Dedifferentiated amniotic fluid mesenchymal stem cell (primary cell): ENCODE measurements at regions not wholly inside any gene's neighbourhood (a gene's known extent, or its start where the extent isn't known, plus 50 kb on each side); places are given as distances from the start of the nearest gene placed in this dataset.
"Not testable (repeated sequence)": the region's sequence is repeated elsewhere in the genome, so short reads cannot be mapped to it uniquely, and the experiment has no call there.

Source experiments
- DNase-seq: peaks from one replicate; pipeline ENCODE4 v3.0.0-alpha.2; 2016; ENCODE audit errors: extremely low spot score

DNA sequence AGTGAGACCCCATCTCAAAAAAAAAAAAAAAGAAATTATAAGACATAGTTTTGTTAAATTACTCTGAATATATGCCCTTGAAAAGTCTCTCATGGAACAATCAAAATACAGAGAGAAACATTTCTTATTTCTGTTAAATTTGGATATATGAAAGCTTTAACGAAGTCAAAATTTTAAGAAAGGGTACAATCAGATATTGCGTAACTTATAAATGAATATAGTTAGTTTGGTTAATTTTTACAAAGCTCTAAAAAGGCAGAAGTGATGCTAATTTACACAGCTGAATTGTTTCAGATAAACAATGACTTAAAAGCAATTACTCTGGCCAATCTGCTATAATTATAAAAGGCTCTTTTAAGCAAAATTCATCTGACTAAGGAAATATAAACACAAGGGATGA is 611.6 kb upstream of the CCDC179 start:
- no peak for DNase-seq

DNA sequence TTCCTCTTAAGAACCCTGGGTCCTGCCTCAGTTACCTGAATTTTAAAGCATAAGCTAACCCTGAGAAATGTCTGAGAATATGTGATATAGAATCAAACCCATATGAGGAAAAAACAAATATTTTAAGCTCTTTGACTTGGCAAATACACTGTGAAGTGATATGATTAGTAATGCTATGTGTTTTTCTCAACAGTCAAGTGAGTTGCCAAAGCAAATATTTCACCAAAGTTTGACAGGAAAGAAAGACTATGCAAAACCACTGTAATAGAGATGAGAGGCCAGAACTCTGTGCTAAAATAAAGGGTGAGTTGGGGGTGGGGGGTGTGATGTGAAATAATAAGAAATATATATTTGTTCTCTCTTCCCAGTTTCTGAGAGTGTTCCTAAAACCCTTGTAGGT is 613.5 kb upstream of the CCDC179 start:
- DNase-seq, result peak; percentile 70

DNA sequence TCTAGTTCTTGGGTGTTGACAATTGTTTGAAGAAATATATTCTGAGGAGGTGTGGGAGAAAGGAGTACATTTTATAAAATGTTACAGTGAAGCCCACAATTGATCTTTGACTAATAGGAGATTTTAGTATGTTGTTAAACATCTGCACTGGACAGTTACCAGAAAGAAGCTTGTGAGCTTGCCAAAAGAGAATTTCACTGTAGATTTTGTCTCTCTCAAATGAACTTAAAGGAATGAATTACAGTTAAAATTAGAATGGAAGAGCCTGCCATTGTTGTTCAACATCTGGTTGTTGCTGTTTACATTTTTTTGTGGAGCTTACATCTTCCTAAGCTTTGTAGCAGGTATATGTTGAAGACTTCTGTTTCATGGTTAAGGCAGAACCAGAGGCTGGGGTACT is 620.5 kb upstream of the CCDC179 start:
- DNase-seq, result no peak

DNA sequence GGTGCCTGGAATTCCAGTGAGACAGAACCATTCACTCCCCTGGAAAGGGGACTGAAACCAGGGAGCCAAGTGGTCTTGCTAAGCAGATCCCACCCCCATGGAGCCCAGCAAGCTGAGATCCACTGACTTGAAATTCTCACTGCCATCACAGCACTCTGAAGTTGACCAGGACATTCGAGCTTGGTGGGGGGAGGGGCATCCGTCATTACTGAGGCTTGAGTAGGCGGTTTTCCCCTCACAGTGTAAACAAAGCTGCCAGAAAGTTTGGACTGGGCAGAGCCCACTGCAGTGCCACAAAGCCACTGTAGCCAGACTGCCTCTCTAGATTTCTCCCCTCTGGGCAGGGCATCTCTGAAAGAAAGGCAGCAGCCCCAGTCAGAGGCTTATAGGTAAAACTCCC is 623.9 kb upstream of the CCDC179 start:
- DNase-seq, result not testable (repeated sequence)

DNA sequence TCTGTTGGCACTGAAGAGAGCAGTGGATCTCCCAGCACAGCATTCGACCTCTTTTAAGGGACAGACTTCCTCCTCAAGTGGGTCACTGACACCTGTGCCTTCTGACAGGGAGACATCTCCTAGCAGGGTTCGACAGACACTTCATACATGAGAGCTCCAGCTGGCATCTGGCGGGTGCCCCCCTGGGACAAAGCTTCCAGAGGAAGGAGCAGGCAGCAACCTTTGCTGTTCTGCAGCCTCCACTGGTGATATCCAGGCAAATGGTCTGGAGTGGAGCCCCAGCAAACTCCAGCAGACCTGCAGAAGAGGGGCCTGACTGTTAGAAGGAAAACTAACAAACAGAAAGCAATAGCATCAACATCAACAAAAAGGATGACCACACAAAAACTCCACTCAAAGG is 624.3 kb upstream of the CCDC179 start:
- DNase-seq, result not testable (repeated sequence)

DNA sequence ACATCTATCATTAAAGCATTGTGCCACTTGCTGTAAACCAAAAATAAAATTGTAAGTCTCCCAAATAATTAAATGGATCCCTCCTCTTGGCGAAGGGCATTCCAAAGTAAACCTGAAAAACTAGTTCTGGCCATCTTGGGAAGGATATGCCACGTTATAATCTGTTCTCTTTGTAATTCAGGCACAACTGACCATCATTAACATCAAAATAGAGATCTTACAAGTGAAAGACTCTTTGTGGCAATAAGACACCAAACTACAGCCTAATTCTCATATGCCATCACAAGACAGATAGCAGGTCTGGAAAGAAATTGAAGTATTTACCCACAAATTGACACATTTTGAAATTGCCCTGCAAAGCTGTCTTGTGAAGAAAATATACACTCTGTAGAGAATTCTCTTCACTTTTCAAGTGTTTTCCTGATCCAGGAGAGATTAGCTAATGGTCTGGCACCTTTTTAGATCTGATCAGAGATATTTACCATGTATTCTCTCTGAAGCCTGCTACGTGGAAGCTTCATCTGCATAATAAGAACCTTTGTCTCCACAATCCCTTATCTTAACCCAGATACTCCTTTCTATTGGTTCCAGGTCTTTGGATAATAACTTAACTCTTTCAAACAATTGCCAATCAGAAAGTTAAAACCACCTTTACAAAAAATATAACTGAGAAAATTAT is 630.4 kb upstream of the CCDC179 start:
- no peak for DNase-seq

DNA sequence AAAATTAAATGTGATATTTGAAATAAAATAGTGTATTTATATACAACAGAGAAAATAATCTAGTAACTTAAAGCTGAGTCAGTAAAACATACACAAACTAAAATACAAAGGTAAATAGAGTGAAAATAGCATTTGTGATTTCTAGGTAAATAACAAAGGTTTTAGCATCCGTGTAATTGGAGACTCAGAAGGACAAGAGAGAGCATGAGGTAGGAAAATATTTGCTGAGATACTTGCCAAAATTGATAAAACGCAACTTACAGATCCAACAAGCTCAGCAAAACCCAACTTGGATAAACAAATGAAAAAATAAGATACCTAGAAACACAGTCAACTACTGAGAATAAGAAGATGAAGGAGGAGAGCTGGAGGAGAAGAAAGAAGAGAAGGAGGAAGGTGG is 634.7 kb upstream of the CCDC179 start:
- no peak for DNase-seq

DNA sequence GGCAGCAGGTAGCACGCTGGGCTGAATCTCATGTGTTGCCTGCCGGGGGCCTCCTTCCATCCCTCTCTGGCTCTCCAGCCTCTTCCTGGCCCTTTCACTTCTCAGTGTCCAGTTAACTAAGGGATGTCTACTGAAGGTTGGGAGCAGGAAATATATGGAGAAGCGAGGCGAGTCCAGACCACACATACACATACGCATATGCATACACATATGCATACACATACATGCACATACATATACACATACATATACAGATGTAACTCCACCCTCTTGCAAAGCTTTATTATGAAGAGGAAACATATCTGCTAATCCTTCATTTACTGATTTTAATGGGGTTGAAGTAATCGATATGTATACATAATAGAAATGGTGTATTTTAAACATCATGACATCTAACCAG is 636.1 kb upstream of the CCDC179 start:
- DNase-seq, result no peak

DNA sequence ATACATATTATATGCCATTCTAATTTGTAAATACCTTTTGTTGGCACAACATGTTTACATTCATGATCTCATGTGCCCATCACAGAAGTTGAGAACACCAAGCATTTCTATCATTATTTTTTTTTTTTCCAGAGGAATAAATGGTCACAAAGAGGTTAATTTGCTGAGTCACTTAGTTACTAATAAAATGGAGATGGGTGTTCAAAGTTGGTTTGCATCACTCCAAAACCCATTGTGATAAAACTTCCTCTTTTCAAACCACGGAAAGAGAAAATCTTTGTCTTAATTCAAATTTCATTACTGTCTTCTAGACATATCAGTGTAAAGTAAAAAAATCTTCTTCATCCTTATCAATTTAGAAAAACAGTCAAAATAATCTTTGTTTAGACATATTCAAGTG is 636.8 kb upstream of the CCDC179 start:
- DNase-seq, result no peak

DNA sequence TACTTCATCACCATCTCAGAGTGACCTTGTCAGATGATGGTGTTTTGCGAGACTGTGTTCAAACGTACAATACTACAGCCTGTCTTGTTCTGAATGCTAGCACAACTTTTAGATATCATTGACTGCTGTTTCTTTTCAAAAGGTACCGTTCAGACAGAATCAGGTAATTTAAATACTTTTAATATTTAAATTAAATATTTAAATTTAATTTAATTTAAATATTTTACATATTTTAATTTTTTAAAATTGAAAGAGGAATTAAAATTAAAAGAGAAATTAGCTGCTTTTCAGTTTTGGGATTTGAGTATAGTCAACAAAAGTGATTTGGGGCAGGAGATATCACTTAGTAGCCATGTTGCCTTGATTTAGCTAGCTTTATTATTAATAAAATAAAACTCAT is 642.1 kb upstream of the CCDC179 start:
- DNase-seq, result no peak

DNA sequence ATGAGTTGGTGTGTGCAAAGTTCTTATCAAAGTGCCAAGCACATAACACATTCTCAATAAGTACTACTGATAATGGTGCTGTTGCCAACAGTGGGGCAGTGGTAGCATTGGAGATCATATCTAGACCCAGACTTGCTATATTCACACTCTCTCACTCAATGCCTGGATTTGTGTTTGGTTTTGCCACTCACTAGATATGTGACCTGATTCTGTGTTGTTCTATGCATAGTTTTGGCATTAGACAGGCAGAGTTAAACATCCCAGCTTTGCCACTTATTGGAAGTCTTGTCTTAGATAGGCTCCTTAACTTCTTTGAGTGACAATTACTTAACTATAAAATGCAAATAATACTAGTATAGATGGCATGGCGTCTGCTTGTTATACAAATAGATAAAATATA is 642.6 kb upstream of the CCDC179 start:
- no peak for DNase-seq

DNA sequence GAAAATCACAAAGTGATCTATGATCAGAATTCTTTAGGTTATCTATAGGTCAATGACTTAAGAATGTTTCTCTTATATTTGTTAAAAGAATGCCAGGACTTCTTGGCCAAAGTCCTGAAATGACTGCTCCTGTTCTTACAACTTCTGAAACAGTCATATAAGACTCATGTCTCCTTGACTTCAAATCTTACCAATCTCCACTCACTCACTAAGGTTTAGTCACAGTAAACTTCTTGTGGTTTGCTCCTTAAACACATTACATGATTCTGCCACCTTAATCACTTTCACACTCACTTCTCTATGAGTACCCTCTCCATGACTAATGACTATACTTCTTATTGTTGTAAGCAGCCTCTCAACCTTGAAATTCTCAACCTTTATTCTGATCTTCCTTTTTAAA is 648.7 kb upstream of the CCDC179 start:
- DNase-seq, result peak; percentile 17

DNA sequence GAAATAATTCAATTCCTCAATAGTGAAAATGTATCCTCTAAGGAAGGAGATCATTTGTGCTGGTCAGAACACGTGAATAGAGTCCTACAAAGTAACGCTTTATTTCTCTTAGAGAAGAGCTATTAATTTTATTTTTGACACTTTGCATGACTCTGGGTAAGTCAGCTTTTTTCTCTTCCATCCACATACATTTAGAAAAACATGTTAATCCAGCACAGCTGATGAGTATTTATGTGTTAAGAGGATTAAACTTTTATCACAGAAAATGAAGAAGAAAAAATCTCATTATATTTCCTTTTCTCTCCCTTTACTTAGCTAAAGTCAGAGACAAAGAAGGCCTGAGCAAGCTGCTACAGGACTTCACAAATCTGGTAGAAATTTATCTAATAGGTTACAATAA is 649.5 kb upstream of the CCDC179 start:
- DNase-seq, result no peak

DNA sequence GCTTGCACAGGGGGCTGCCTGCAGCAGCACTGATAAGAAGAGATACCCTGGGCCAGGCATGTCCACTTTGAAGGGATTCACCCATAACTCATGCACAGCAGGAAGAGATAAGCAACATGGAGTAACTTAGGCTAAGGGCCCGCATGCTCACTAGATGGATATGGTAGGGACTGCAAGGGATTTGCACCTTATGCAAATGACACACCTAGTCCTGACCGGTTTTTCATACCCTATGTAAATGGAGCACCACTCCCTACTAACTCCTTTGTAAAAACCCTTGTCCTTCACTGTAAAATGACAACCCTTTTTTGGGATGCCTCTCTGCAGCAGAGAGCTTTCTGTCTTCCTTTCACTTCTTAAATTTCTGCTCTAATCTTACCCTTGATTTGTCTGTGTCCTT is 658.9 kb upstream of the CCDC179 start:
- no peak for DNase-seq

DNA sequence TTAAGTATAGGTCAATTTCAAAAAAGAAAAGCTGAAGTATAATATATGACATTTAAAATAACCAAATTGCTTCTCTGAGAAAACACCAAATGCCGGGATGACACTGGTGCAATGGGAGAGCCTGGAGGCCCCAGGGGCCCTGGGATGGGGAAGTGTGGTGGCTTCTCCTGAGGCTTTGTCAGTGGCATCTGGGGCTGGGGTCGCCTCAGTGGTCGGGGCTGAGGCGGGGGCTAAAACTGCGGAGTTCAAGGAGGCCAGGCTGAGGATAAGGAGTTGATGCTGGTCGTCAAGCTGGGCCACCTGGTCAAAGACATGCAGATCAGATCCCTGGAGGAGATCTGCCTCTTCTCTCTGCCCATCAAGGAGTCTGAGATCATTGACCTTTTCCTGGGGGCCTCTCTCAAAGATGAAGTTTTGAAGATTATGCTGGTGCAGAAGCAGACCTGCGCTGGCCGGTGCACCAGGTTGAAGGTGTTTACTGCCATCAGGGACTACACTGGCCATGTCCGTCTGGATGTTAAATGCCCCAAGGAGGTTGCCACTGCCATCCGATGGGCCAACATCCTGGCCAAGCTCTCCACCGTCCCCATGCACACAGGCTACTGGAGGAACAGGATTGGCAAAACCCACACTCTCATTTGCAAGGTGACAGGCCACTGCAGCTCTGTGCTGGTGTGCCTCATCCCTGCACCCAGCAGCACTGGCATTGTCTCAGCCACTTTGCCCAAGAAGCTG is 660.1 kb upstream of the CCDC179 start:
- DNase-seq, result no peak

DNA sequence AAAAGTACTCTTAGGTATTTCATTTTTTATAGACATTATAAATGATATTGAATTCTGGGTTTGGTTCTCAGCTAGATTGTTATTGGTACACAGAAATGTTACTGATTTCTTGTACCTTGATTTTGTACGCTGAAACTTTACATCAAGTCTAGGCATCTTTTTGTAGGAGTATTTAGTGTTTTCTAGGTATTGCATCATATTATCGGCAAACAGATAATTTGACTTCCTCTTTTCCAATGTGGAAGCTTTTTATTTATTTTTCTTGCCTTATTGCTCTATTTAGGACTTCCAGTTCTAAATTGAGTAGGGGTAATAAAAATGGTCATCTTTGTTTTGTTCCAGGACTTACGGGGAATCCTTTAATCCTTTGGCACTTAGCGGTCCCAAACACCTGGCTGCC is 676.6 kb upstream of the CCDC179 start:
- no peak for DNase-seq

DNA sequence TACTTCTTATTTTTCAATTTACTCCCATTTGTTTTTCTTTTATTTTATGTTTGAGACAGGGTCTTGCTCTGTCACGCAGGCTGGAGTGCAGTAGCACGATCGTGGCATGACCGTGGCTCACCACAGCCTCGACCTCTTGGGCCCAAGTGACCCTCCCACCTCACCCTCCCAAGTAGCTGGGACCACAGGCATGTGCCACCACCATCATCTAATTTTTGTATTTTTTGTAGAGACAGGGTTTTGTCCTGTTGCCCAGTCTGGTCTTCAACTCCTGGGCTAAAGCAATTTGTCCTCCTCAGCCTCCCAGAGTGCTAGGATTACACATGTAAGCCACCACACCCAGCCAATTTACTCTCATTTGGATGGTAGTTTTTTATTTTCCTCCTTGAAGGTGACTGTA is 679.3 kb upstream of the CCDC179 start:
- DNase-seq, result no peak

DNA sequence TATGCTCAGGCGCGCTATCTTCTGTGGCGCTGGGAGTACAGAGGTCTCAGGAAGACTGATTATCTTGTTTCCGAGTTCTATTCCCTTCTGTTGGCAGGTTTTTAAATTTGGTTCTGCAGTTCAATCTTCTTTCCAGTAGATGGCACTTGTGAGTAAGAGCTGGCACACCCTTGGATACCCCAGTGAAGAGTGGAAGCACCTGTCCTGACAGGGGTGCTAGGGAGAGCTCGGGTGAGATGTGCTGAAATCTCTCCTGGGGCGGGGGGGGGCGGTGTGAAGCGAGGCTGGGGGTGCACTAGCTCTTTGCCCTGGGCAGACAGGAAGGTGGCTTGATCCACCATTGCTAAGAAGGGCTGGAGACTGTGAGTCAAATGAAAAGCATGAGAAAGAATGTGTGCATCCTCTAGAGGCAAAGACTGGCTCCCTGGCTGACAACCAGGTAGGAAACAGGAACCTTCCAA is 679.9 kb upstream of the CCDC179 start:
- no peak for DNase-seq

DNA sequence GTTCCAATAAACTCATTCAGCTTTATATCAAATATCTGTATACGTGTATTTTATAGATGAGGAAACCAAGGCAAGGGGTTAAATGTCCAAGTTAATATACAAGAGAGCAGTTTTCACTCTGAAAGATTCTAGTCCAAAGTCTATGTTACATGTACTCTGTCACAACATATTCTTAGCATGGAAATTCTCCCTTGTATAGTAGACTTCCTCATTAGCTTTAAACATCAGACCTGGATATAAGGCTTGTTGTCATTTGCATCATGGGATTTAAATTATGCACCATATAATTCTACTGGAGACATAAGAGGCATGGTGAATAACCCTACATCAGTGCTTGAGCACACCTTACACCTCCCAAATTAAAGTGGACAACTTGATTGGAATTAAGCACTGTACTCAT is 681.9 kb upstream of the CCDC179 start:
- DNase-seq, result no peak

DNA sequence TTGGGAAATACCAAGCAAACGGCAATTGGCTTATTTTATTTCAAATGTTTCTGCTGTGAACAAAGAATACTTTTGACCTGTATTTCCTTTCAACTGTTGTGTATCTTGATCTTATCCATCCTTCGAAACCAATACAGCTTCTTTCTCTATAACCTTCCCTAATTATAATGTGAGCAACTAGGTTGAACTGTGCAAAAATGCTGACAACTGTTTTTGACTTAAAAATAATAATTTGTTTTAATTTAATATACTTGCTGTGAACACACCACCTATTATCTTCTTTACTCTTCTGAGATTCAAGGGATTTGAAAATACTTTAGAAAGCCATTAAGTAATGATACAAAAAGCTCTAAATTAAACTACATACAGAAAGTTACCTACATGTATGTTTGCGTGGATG is 682.5 kb upstream of the CCDC179 start:
- no peak for DNase-seq

DNA sequence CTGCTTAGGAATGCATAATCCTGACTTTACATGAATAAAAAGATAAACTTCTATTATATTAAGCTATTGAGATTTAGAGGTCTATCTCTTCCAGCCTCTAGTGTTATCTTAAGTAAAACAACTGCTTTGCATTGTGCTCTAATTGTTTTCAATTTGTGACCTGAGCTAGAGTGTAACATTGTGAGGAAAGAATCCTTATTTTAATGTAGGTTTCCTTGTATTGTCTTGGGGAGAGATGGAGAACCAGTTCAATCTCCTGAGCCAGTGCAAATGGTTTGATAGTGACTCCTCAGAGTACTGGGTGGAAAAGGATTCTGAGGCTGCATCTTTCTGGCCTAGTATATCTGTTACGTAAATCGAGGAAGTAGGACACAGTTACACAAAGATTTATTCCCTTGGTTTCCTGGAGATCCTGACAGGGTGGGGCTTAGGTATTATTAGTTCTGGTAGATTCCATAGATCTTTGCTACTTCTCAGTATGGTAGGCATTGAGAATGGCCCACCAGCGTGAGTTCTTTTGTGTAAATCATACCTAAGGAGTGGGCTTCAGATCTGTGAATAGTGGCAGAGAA is 683.5 kb upstream of the CCDC179 start:
- DNase-seq, result no peak

DNA sequence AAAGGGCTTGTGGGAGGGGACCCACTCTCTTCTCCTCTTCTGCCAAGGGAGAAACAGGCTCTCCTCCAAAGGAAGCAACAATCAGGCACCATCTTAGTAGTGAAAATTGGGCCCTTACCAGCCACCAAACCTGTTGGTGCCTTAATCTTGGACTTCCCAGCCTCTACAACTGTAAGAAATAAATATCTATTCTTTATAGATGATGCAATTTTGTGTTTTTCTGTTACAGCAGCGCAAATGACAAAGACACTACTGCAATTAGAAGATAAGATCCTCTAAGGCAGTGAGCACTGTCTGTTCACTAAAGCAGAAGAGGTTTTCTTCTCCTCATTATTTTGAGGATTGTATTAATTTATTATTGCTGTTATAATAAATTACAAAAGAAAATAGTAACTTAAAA is 691.4 kb upstream of the CCDC179 start:
- no peak for DNase-seq

DNA sequence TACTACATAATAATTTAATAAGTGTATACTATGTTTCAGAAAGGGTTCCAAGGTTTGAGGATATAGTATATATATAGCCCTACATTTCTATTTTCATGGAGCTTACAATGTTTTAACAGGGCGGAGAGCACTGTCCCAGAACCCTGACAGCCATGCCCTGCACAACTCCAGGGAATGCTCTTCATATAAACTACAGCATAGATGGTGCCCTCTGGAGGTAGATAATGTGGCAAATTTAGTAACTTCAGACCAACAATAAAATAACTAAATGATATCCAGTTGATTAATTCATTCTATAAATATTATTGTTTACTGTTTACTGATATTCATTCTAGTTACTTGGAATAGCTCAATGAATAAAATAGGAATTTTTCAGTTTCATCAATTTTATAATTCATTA is 693.7 kb upstream of the CCDC179 start:
- no peak for DNase-seq
